Osteocyte (in vitro differentiated cells): ENCODE measurements at regions not wholly inside any gene's neighbourhood (a gene's known extent, or its start where the extent isn't known, plus 50 kb on each side); places are given as distances from the start of the nearest gene placed in this dataset.

Source experiments
- DNase-seq: peaks from one replicate; pipeline ENCODE4 v3.0.0; 2021; ENCODE audit warnings: mixed read lengths; ENCODE audit not compliant: unreplicated experiment; ENCODE audit errors: extremely low spot score
- H3K27ac Mint-ChIP-seq: one replicate; pipeline ENCODE4 v1.8.0; 2021; ENCODE audit warnings: mild to moderate bottlenecking, mixed read lengths; ENCODE audit not compliant: unreplicated experiment
- H3K27me3 Mint-ChIP-seq: one replicate; pipeline ENCODE4 v1.8.0; 2021; ENCODE audit warnings: mixed read lengths; ENCODE audit not compliant: unreplicated experiment
- H3K36me3 Mint-ChIP-seq: one replicate; pipeline ENCODE4 v1.8.0; 2021; ENCODE audit warnings: mixed read lengths; ENCODE audit not compliant: unreplicated experiment
- H3K4me1 Mint-ChIP-seq: one replicate; pipeline ENCODE4 v1.8.0; 2021; ENCODE audit warnings: mixed read lengths; ENCODE audit not compliant: unreplicated experiment
- H3K4me3 Mint-ChIP-seq: one replicate; pipeline ENCODE4 v1.8.0; 2021; ENCODE audit warnings: mild to moderate bottlenecking, moderate library complexity, mixed read lengths; ENCODE audit not compliant: unreplicated experiment
- H3K9me3 Mint-ChIP-seq: one replicate; pipeline ENCODE4 v1.8.0; 2021; ENCODE audit warnings: mixed read lengths; ENCODE audit not compliant: unreplicated experiment
- CTCF ChIP-seq: fragments of 200-600 bp; sonication (generic); IDR thresholded peaks from 2 replicates; pipeline ENCODE4 v1.5.0; 2021; ENCODE audit warnings: antibody characterized with exemption, mild to moderate bottlenecking, moderate library complexity

GRCh38 chr22:47259049-47259448 is 496.6 kb downstream of the TBC1D22A start:
- H3K27ac Mint-ChIP-seq, result no peak overlapping the region
- H3K9me3 Mint-ChIP-seq, result peaks cover 9% of the 10 kb centered on the region
- H3K27me3 Mint-ChIP-seq, result no peaks in the 10 kb centered on the region

GRCh38 chr22:47257976-47258375 is 495.5 kb downstream of the TBC1D22A start:
- no peak for TF ChIP-seq CTCF
- H3K4me3 Mint-ChIP-seq, result no peak overlapping the region
- peaks cover 9% of the 10 kb centered on the region for H3K9me3 Mint-ChIP-seq
- no peak for DNase-seq
- H3K27ac Mint-ChIP-seq, result no peak overlapping the region
- H3K36me3 Mint-ChIP-seq, result no peaks in the 10 kb centered on the region
- H3K27me3 Mint-ChIP-seq, result no peaks in the 10 kb centered on the region
- H3K4me1 Mint-ChIP-seq, result no peaks in the 10 kb centered on the region

More at GRCh38 chr22:47259049-47259448, 496.6 kb downstream of the TBC1D22A start:
- Mint-ChIP-seq H3K4me1 (no peaks in the 10 kb centered on the region), H3K36me3 (no peaks in the 10 kb centered on the region), H3K4me3 (no peak overlapping the region)
- DNase-seq, result no peak
- TF ChIP-seq CTCF, result no peak

GRCh38 chr22:47257566-47257965 is 495.1 kb downstream of the TBC1D22A start:
- Mint-ChIP-seq H3K4me3 (no peak overlapping the region), H3K27ac (no peak overlapping the region), H3K4me1 (no peaks in the 10 kb centered on the region), H3K36me3 (no peaks in the 10 kb centered on the region), H3K27me3 (no peaks in the 10 kb centered on the region), H3K9me3 (peaks cover 9% of the 10 kb centered on the region)
- no peak for TF ChIP-seq CTCF
- DNase-seq, result no peak

- Mint-ChIP-seq H3K27me3 (no peaks in the 10 kb centered on the region), H3K36me3 (no peaks in the 10 kb centered on the region), H3K4me1 (no peaks in the 10 kb centered on the region), H3K27ac (no peak overlapping the region), H3K4me3 (no peak overlapping the region), H3K9me3 (no peaks in the 10 kb centered on the region)
- no peak for TF ChIP-seq CTCF
- DNase-seq, result peak; percentile 81
These were observed 489.5 kb downstream of the TBC1D22A start for GRCh38 chr22:47251911-47252310.

DNA sequence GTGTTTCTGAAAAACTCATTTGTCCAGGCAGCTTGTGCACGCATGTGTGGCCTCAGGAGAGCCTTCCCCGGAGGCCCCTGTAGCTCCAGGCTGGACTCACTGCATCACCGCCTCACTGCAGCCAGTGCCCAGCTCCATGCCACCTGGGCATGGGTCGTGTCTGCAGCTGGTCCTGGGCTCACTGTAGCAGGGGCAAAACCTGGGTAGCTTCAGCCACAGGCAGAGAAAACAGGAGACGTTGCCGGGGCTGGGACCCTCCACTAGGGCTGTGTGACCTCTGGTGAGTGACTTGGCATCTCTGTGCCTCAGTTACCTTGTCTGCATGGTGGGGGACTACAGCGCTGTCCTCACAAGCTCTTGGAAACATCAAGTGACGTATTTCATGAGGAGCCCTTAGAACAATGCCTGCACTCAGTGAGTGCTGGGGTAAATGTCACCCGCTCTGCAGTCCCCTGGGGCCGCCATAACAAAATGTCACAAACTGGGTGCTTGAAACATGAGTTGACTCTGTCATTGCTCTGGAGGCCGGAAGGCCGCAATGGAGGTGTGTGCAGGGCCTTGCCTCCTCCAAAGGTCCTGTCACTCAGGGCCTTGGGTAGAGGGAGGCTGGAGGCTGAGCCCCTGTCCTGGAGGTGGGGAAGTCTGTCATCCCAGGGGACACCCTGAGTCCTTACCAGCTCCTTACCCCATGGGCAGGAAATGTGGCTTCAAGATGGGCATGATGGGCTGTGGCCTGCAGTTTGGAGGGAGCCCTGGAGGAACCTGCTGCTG is 488.7 kb downstream of the TBC1D22A start:
- no peak overlapping the region for H3K4me3 Mint-ChIP-seq
- H3K27me3 Mint-ChIP-seq, result no peaks in the 10 kb centered on the region
- H3K27ac Mint-ChIP-seq, result no peak overlapping the region
- H3K36me3 Mint-ChIP-seq, result no peaks in the 10 kb centered on the region
- peak; percentile 81 for DNase-seq
- no peak for TF ChIP-seq CTCF
- H3K4me1 Mint-ChIP-seq, result no peaks in the 10 kb centered on the region
- no peaks in the 10 kb centered on the region for H3K9me3 Mint-ChIP-seq
